ENCODE measurements at regions not wholly inside any gene's neighbourhood (a gene's known extent, or its start where the extent isn't known, plus 50 kb on each side); places are given as distances from the start of the nearest gene placed in this dataset.

GRCh38 chr15:93348711-93349545 is 259.9 kb upstream of the RGMA start:
- TF ChIP-seq EZH2phosphoT487 (IDR thresholded peaks at IDR 0.05; ENCODE audit: borderline replicate concordance) (no peak), POLR2AphosphoS5 (IDR thresholded peaks at IDR 0.05; ENCODE audit: low read depth, low read length) (no peak), CEBPB (IDR thresholded peaks at IDR 0.05; ENCODE audit: low read depth) (no peak), SRF (IDR thresholded peaks at IDR 0.05; ENCODE audit: low read depth) (no peak), ELF1 (IDR thresholded peaks at IDR 0.05; ENCODE audit: borderline replicate concordance, low read depth) (no peak), SP1 (IDR thresholded peaks at IDR 0.05; ENCODE audit: low read depth) (no peak), ZNF274 (IDR thresholded peaks at IDR 0.05; ENCODE audit: low read depth, low read length) (no peak), ZBTB33 (IDR thresholded peaks at IDR 0.05; ENCODE audit: extremely low read depth, insufficient replicate concordance, low read length) (no peak), RAD21 (IDR thresholded peaks at IDR 0.05; ENCODE audit: low read depth) (no peak), MAX (IDR thresholded peaks at IDR 0.05) (no peak), JUND (IDR thresholded peaks at IDR 0.05) (no peak), TCF7L2 (IDR thresholded peaks at IDR 0.05; ENCODE audit: borderline replicate concordance, extremely low read depth, insufficient read depth, insufficient read length) (no peak), EZH2 (IDR thresholded peaks at IDR 0.05) (no peak), POLR2A (IDR thresholded peaks at IDR 0.05; ENCODE audit: borderline replicate concordance, extremely low read depth, insufficient read depth, insufficient read length) (no peak), CTCF (IDR thresholded peaks at IDR 0.05 in 2 of 3, conservative IDR thresholded peaks at IDR 0.05 in 1 of 3; ENCODE audit: borderline replicate concordance in 1 of 3, insufficient read depth in 1 of 3, low read depth in 2 of 3, low read length in 2 of 3) (no peak), SIN3A (IDR thresholded peaks at IDR 0.05; ENCODE audit: low read depth) (no peak), EGR1 (IDR thresholded peaks at IDR 0.05; ENCODE audit: low read depth) (no peak), ATF3 (IDR thresholded peaks at IDR 0.05) (no peak), YY1 (IDR thresholded peaks at IDR 0.05; ENCODE audit: extremely low read depth, insufficient replicate concordance, low read depth, low read length) (no peak)
- no peaks in the 10 kb centered on the region for H4K20me1 ChIP-seq (ENCODE audit: insufficient read depth)
- intact Hi-C loops (cut with micrococcal nuclease), result no loop called here
- H3K27me3 ChIP-seq (ENCODE audit: insufficient read depth, low read length), result peaks cover 49% of the 10 kb centered on the region
- H3K9me2 ChIP-seq (ENCODE audit: insufficient read depth), result no peaks in the 10 kb centered on the region
- no TSS peak for BruUV-seq (replicated peaks)
- H3K4me3 ChIP-seq (replicated peaks in 1 of 2; ENCODE audit: low read depth in 1 of 2, low read length in 2 of 2), result no peak overlapping the region
- H3K9me3 ChIP-seq (ENCODE audit: control insufficient read depth in 1 of 2, insufficient read depth in 1 of 2, low read depth in 1 of 2, low read length in 2 of 2), result no peaks in the 10 kb centered on the region
- no peaks in the 10 kb centered on the region for H3K79me2 ChIP-seq (ENCODE audit: insufficient read depth, low read length)
- no peak for DNase-seq (ENCODE audit: low read depth, low spot score)
- H3K27ac ChIP-seq (ENCODE audit: low read depth, low read length), result no peak overlapping the region
- ChIA-PET RAD21 (ENCODE audit: low non-redundant PET in 1 of 2, low total read pairs in 2 of 2, uncharacterized antibody in 2 of 2, unreplicated experiment in 2 of 2) (no interaction called here), CTCF (no interaction called here), POLR2A (no interaction called here)
- no peaks in the 10 kb centered on the region for H3K4me1 ChIP-seq (ENCODE audit: control insufficient read depth in 1 of 2, insufficient read depth in 2 of 2, low read length in 2 of 2)
- H2AFZ ChIP-seq (ENCODE audit: low read depth, low read length, poor library complexity, severe bottlenecking), result no peak overlapping the region
- no peaks in the 10 kb centered on the region for H3K36me3 ChIP-seq (ENCODE audit: control insufficient read depth in 1 of 2, insufficient read depth in 2 of 2, low read length in 2 of 2)
- H3K9ac ChIP-seq (ENCODE audit: low read length), result no peak overlapping the region
- H3K4me2 ChIP-seq (ENCODE audit: low read length), result no peak overlapping the region
- no peak for ATAC-seq
